ENCODE measurements at regions not wholly inside any gene's neighbourhood (a gene's known extent, or its start where the extent isn't known, plus 50 kb on each side); places are given as distances from the start of the nearest gene placed in this dataset.

- no peaks in the 10 kb centered on the region for H3K9me2 ChIP-seq (ENCODE audit: low read depth, low read length)
- H3K9me3 ChIP-seq (ENCODE audit: low read length), result no peaks in the 10 kb centered on the region
- no peaks in the 10 kb centered on the region for H4K20me1 ChIP-seq (ENCODE audit: insufficient read depth, low read length)
- no peaks in the 10 kb centered on the region for H3F3A ChIP-seq (ENCODE audit: insufficient read depth, low read length)
- no peak overlapping the region for H3K4me2 ChIP-seq (ENCODE audit: low read length)
- no peak for TF ChIP-seq EZH2 (IDR thresholded peaks at IDR 0.05; ENCODE audit: borderline replicate concordance, low read length)
- TF ChIP-seq CTCF (IDR thresholded peaks at IDR 0.05; ENCODE audit: low read length), result no peak
- H3K79me2 ChIP-seq (ENCODE audit: insufficient read depth, low read length), result no peaks in the 10 kb centered on the region
- no peak overlapping the region for H3K9ac ChIP-seq (ENCODE audit: low read length)
- H3K27ac ChIP-seq (ENCODE audit: low read depth, low read length, poor library complexity, severe bottlenecking), result no peak overlapping the region
- H3K27me3 ChIP-seq (ENCODE audit: insufficient read depth, low read length), result no peaks in the 10 kb centered on the region
- no peak overlapping the region for H2AFZ ChIP-seq (ENCODE audit: low read length)
- H3K4me1 ChIP-seq (ENCODE audit: insufficient read depth, low read length, severe bottlenecking), result no peaks in the 10 kb centered on the region
- no peak overlapping the region for H3K4me3 ChIP-seq (ENCODE audit: low read depth, low read length, poor library complexity, severe bottlenecking)
- no peaks in the 10 kb centered on the region for H3K36me3 ChIP-seq (ENCODE audit: insufficient read depth, low read length)
These were observed 342.0 kb upstream of the ACTBL2 start for GRCh38 chr5:57824623-57825022.

- Histone ChIP-seq H3K9me2 (ENCODE audit: low read depth, low read length) (no peaks in the 10 kb centered on the region), H3K79me2 (ENCODE audit: insufficient read depth, low read length) (no peaks in the 10 kb centered on the region), H3K27ac (ENCODE audit: low read depth, low read length, poor library complexity, severe bottlenecking) (no peak overlapping the region), H3K27me3 (ENCODE audit: insufficient read depth, low read length) (no peaks in the 10 kb centered on the region), H3F3A (ENCODE audit: insufficient read depth, low read length) (no peaks in the 10 kb centered on the region), H3K4me3 (ENCODE audit: low read depth, low read length, poor library complexity, severe bottlenecking) (no peak overlapping the region), H3K36me3 (ENCODE audit: insufficient read depth, low read length) (no peaks in the 10 kb centered on the region), H3K9me3 (ENCODE audit: low read length) (no peaks in the 10 kb centered on the region), H3K4me1 (ENCODE audit: insufficient read depth, low read length, severe bottlenecking) (no peaks in the 10 kb centered on the region), H3K4me2 (ENCODE audit: low read length) (no peak overlapping the region), H3K9ac (ENCODE audit: low read length) (no peak overlapping the region), H4K20me1 (ENCODE audit: insufficient read depth, low read length) (no peaks in the 10 kb centered on the region), H2AFZ (ENCODE audit: low read length) (no peak overlapping the region)
- TF ChIP-seq CTCF (IDR thresholded peaks at IDR 0.05; ENCODE audit: low read length) (no peak), EZH2 (IDR thresholded peaks at IDR 0.05; ENCODE audit: borderline replicate concordance, low read length) (no peak)
These were observed 341.4 kb upstream of the ACTBL2 start for GRCh38 chr5:57824047-57824446.

- H3K4me3 ChIP-seq (ENCODE audit: low read depth, low read length, poor library complexity, severe bottlenecking), result no peak overlapping the region
- H3K4me1 ChIP-seq (ENCODE audit: insufficient read depth, low read length, severe bottlenecking), result no peaks in the 10 kb centered on the region
- no peaks in the 10 kb centered on the region for H3K9me2 ChIP-seq (ENCODE audit: low read depth, low read length)
- H3F3A ChIP-seq (ENCODE audit: insufficient read depth, low read length), result no peaks in the 10 kb centered on the region
- no peak overlapping the region for H3K4me2 ChIP-seq (ENCODE audit: low read length)
- no peak overlapping the region for H3K27ac ChIP-seq (ENCODE audit: low read depth, low read length, poor library complexity, severe bottlenecking)
- H4K20me1 ChIP-seq (ENCODE audit: insufficient read depth, low read length), result no peaks in the 10 kb centered on the region
- H3K27me3 ChIP-seq (ENCODE audit: insufficient read depth, low read length), result no peaks in the 10 kb centered on the region
- no peak for TF ChIP-seq CTCF (IDR thresholded peaks at IDR 0.05; ENCODE audit: low read length)
- TF ChIP-seq EZH2 (IDR thresholded peaks at IDR 0.05; ENCODE audit: borderline replicate concordance, low read length), result no peak
- no peaks in the 10 kb centered on the region for H3K36me3 ChIP-seq (ENCODE audit: insufficient read depth, low read length)
- no peak overlapping the region for H2AFZ ChIP-seq (ENCODE audit: low read length)
- no peak overlapping the region for H3K9ac ChIP-seq (ENCODE audit: low read length)
- no peaks in the 10 kb centered on the region for H3K79me2 ChIP-seq (ENCODE audit: insufficient read depth, low read length)
- no peaks in the 10 kb centered on the region for H3K9me3 ChIP-seq (ENCODE audit: low read length)
These were observed 340.0 kb upstream of the ACTBL2 start for GRCh38 chr5:57822651-57823050.
